RWPE1 (cell line): ENCODE measurements at regions not wholly inside any gene's neighbourhood (a gene's known extent, or its start where the extent isn't known, plus 50 kb on each side); places are given as distances from the start of the nearest gene placed in this dataset.
A peak's percentile ranks its signal among the peaks of the same experiment; 100 is the strongest.

Experiments used
- CTCF ChIA-PET: fragments of 350-600 bp; sonication (Branson Sonifier 250); formaldehyde crosslinking; extraction: SDS; loops from one replicate; lab custom pipeline; 2021; lab: Yijun Ruan, JAX
- POLR2A ChIA-PET: fragments of 400-600 bp; formaldehyde crosslinking; extraction: SDS; loops from one replicate; lab custom pipeline; 2020; ENCODE audit warnings: antibody characterized with exemption; ENCODE audit not compliant: low non-redundant PET; lab: Yijun Ruan, JAX
- DNase-seq: peaks from one replicate; pipeline ENCODE4 v3.0.0; 2012; ENCODE audit warnings: low spot score
- H3K27ac ChIP-seq: fragments of 450-650 bp; 2 replicates; pipeline ENCODE4 v1.5.1; 2017
- CTCF ChIP-seq: fragments of 450-650 bp; conservative IDR thresholded peaks from 2 replicates; pipeline ENCODE4 v1.5.1; 2017; ENCODE audit warnings: low read depth, mild to moderate bottlenecking

GRCh38 chr2:72037261-72037666 lies 110.4 kb downstream of the CYP26B1 start:
- ChIA-PET POLR2A (no interaction called here), CTCF (no interaction called here)
- no peak for DNase-seq
- TF ChIP-seq CTCF, result no peak
- H3K27ac ChIP-seq, result peak overlapping the region; percentile 73; the same call in 1 of the 2 replicates

GRCh38 chr2:72036595-72036994 lies 111.1 kb downstream of the CYP26B1 start:
- H3K27ac ChIP-seq, result peak overlapping the region; percentile 73; the same call in 1 of the 2 replicates
- POLR2A ChIA-PET, result no interaction called here
- CTCF ChIA-PET, result no interaction called here
- no peak for TF ChIP-seq CTCF
- no peak for DNase-seq

DNA sequence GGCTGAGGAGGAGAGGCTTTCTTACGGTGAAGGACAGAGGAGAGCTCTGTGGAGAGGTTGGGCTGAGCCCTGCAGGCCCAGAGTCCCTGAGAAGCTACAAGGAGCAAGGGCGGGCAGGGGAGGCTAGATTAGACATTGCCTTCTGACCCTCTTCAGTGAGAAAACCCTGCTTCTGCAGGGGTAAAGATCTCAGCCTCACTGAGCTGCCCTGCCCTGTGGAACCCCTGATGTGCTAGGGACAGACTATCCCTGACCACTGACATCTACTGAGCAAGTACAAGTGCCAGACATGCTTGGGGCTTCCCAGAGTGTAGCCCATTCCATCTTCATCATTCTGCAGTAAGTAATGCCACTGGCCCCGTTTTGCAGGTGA lies 111.5 kb downstream of the CYP26B1 start:
- no peak for DNase-seq
- H3K27ac ChIP-seq, result peak overlapping the region; percentile 73
- ChIA-PET CTCF (interaction anchor here (0.6 kb wide), 1 partner anchor 147 kb away, joined by 3 read pairs; no protein-coding TSS in a partner anchor), POLR2A (no interaction called here)
- no peak for TF ChIP-seq CTCF

DNA sequence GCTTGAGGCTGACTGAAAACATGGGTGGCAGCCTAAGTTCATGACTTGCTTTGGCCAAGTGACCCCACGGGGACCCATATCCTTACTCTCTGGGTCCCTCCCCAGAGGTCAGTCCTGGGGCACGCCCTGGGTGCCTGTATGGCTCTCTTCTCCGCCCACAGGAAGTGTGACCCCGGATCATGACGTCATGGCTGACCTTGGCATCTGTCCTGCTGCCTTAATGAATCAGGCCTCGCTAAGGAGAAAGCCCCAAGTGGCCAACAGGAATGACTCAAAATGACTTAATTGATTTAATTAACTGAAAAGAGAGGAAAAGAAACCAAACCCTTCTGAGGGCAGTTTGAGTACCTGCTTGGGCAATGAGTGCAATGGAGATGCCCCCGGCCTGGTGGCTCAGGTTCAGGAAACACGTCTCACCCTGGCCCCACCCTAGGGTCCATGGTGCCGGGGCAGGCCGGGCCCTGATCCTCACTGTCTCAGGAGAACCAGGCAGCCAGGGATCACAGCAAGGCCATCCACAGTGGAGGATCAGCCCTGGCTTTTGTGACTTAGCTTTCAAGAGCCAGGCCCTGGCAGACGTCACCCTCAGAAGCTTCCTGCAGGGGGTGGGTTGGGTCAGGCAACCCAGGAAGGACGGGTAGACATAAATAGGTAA lies 112.0 kb downstream of the CYP26B1 start:
- DNase-seq, result peak; percentile 25
- ChIA-PET POLR2A (no interaction called here), CTCF (interaction anchor here (0.6 to 0.7 kb wide), 2 partner anchors 24 to 146 kb away, joined by 3 read pairs; no protein-coding TSS in a partner anchor)
- H3K27ac ChIP-seq, result peak overlapping the region; percentile 73
- TF ChIP-seq CTCF, result no peak

- no peak for DNase-seq
- no peak for TF ChIP-seq CTCF
- ChIA-PET CTCF (interaction anchor here (0.7 kb wide), 1 partner anchor 23 kb away, joined by 3 read pairs; no protein-coding TSS in a partner anchor), POLR2A (no interaction called here)
- peak overlapping the region; percentile 15; the same call in 1 of the 2 replicates for H3K27ac ChIP-seq
Measured at GRCh38 chr2:72034353-72035095, 113.1 kb downstream of the CYP26B1 start.

GRCh38 chr2:72033636-72034035 lies 114.0 kb downstream of the CYP26B1 start:
- CTCF ChIA-PET, result no interaction called here
- TF ChIP-seq CTCF, result no peak
- peak overlapping the region; percentile 84 for H3K27ac ChIP-seq
- DNase-seq, result no peak
- POLR2A ChIA-PET, result no interaction called here
